Mesendoderm (in vitro differentiated cells): ENCODE measurements at regions not wholly inside any gene's neighbourhood (a gene's known extent, or its start where the extent isn't known, plus 50 kb on each side); places are given as distances from the start of the nearest gene placed in this dataset.

Experiments
- DNase-seq: peaks from one replicate; pipeline ENCODE4 v3.0.0; 2013
- H2AK5ac ChIP-seq: 2 replicates; pipeline ENCODE4 v1.6.1; 2013; ENCODE audit warnings: low read length, inconsistent platforms
- H2BK120ac ChIP-seq: 2 replicates; pipeline ENCODE4 v1.6.1; 2013; ENCODE audit warnings: low read depth, mild to moderate bottlenecking, low read length, moderate library complexity, mixed read lengths
- H2BK15ac ChIP-seq: replicated peaks from 2 replicates; pipeline ENCODE4 v1.6.1; 2013; ENCODE audit warnings: low read depth, mild to moderate bottlenecking, moderate library complexity
- H2BK5ac ChIP-seq: 2 replicates; pipeline ENCODE4 v1.6.1; 2013; ENCODE audit warnings: low read length, inconsistent platforms
- H3K18ac ChIP-seq: 2 replicates; pipeline ENCODE4 v1.6.1; 2013; ENCODE audit warnings: mild to moderate bottlenecking, low read length, mixed read lengths
- H3K23ac ChIP-seq: one replicate; pipeline ENCODE4 v1.6.1; 2013; ENCODE audit warnings: low read length
- H3K27ac ChIP-seq: 2 replicates; pipeline ENCODE4 v1.5.1; 2013; ENCODE audit warnings: low read depth, mild to moderate bottlenecking, inconsistent platforms, low read length, moderate library complexity
- H3K27me3 ChIP-seq: 2 replicates; pipeline ENCODE4 v1.6.1; 2013; ENCODE audit warnings: low read length, control low read depth, mild to moderate bottlenecking, inconsistent platforms; ENCODE audit not compliant: insufficient read depth, poor library complexity
- H3K36me3 ChIP-seq: 2 replicates; pipeline ENCODE4 v1.6.1; 2013; ENCODE audit warnings: low read length, inconsistent platforms; ENCODE audit not compliant: control insufficient read depth, insufficient read depth
- H3K4ac ChIP-seq: one replicate; pipeline ENCODE4 v1.6.1; 2013; ENCODE audit warnings: low read depth, mild to moderate bottlenecking, low read length, moderate library complexity
- H3K4me1 ChIP-seq: 2 replicates; pipeline ENCODE4 v1.6.1; 2013; ENCODE audit warnings: low read depth, low read length, inconsistent platforms; ENCODE audit not compliant: control insufficient read depth
- H3K4me2 ChIP-seq: 2 replicates; pipeline ENCODE4 v1.6.1; 2013; ENCODE audit warnings: low read length
- H3K4me3 ChIP-seq: 2 replicates; pipeline ENCODE4 v1.5.1; 2013; ENCODE audit warnings: mild to moderate bottlenecking, low read length
- H3K56ac ChIP-seq: one replicate; pipeline ENCODE4 v1.6.1; 2013; ENCODE audit warnings: low read length
- H3K79me1 ChIP-seq: 2 replicates; pipeline ENCODE4 v1.6.1; 2013; ENCODE audit warnings: low read length, inconsistent platforms
- H3K79me2 ChIP-seq: 2 replicates; pipeline ENCODE4 v1.6.1; 2013; ENCODE audit warnings: mild to moderate bottlenecking, low read length; ENCODE audit not compliant: control insufficient read depth, insufficient read depth
- H3K9ac ChIP-seq: 2 replicates; pipeline ENCODE4 v1.6.1; 2013; ENCODE audit warnings: low read length, inconsistent platforms
- H4K5ac ChIP-seq: one replicate; pipeline ENCODE4 v1.6.1; 2013; ENCODE audit warnings: low read length
- H4K8ac ChIP-seq: one replicate; pipeline ENCODE4 v1.6.1; 2013; ENCODE audit warnings: low read depth, mild to moderate bottlenecking, control low read depth, low read length, moderate library complexity
- WGBS: extraction: QIAGEN DNeasy Blood & Tissue Kit; methylation state at CpG from one replicate; pipeline ENCODE4 v1.1.7; 2013; ENCODE audit warnings: low lambda C conversion rate, missing lambda C conversion rate; ENCODE audit not compliant: insufficient coverage; ENCODE audit errors: extremely low coverage; 5-methylcytosine and 5-hydroxymethylcytosine counted together

- peak; percentile 37 for DNase-seq
- Histone ChIP-seq H3K4me3 (no peak overlapping the region), H3K27ac (no peak overlapping the region), H3K9ac (no peak overlapping the region), H3K4ac (no peak overlapping the region), H3K18ac (no peak overlapping the region), H2BK5ac (no peak overlapping the region), H3K79me2 (no peaks in the 10 kb centered on the region), H3K27me3 (no peaks in the 10 kb centered on the region), H2AK5ac (no peak overlapping the region), H4K8ac (no peak overlapping the region), H2BK120ac (no peak overlapping the region), H4K5ac (no peak overlapping the region), H3K56ac (no peak overlapping the region), H3K36me3 (no peaks in the 10 kb centered on the region), H3K4me2 (no peak overlapping the region), H3K79me1 (no peaks in the 10 kb centered on the region), H3K4me1 (peaks cover 4% of the 10 kb centered on the region), H2BK15ac (no peak overlapping the region), H3K23ac (no peak overlapping the region)
- no CpG with 5 or more reads among the region's 1 CpG for WGBS
These were observed 141.1 kb upstream of the C9orf72 start for GRCh38 chr9:27714388-27714787.

GRCh38 chr9:27715651-27716050, 142.4 kb upstream of the C9orf72 start:
- no peak overlapping the region for H3K9ac ChIP-seq
- H2BK120ac ChIP-seq, result no peak overlapping the region
- no peak overlapping the region for H4K8ac ChIP-seq
- WGBS, result no CpG with 5 or more reads among the region's 2 CpGs
- H2AK5ac ChIP-seq, result no peak overlapping the region
- H3K79me2 ChIP-seq, result no peaks in the 10 kb centered on the region
- no peaks in the 10 kb centered on the region for H3K36me3 ChIP-seq
- H3K18ac ChIP-seq, result no peak overlapping the region
- H3K4ac ChIP-seq, result no peak overlapping the region
- no peaks in the 10 kb centered on the region for H3K79me1 ChIP-seq
- no peaks in the 10 kb centered on the region for H3K27me3 ChIP-seq
- H3K4me1 ChIP-seq, result peaks cover 4% of the 10 kb centered on the region
- no peak overlapping the region for H3K4me3 ChIP-seq
- H3K23ac ChIP-seq, result no peak overlapping the region
- DNase-seq, result peak; percentile 76
- no peak overlapping the region for H2BK5ac ChIP-seq
- H3K56ac ChIP-seq, result no peak overlapping the region
- H3K27ac ChIP-seq, result no peak overlapping the region
- H2BK15ac ChIP-seq, result no peak overlapping the region
- H3K4me2 ChIP-seq, result no peak overlapping the region
- H4K5ac ChIP-seq, result no peak overlapping the region

DNA sequence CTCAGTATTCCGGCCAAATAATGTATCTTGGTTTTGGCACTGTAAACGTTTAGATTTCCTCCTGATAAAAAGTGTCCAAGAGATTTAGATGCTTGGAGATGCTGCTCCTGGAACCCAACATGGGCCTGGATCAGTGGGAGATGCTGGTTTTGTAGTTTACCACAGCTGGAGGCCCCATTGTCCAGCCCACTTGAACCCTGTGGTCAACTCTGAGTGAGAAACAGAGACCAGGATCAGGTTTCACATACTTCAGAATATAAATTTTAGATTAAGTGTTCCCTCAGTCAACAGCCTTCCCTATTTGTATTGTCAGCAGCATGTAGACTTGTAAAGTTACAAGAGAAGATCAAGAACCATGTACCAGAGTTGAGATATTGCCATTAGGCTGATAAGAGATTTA, 144.7 kb upstream of the C9orf72 start:
- no peak overlapping the region for H2BK5ac ChIP-seq
- H3K79me2 ChIP-seq, result no peaks in the 10 kb centered on the region
- no peak overlapping the region for H3K18ac ChIP-seq
- H2AK5ac ChIP-seq, result no peak overlapping the region
- H3K27ac ChIP-seq, result no peak overlapping the region
- no peak overlapping the region for H2BK120ac ChIP-seq
- H3K4ac ChIP-seq, result no peak overlapping the region
- no peaks in the 10 kb centered on the region for H3K36me3 ChIP-seq
- H3K79me1 ChIP-seq, result no peaks in the 10 kb centered on the region
- H3K9ac ChIP-seq, result no peak overlapping the region
- H3K4me2 ChIP-seq, result no peak overlapping the region
- H2BK15ac ChIP-seq, result no peak overlapping the region
- no peak overlapping the region for H3K56ac ChIP-seq
- no peak overlapping the region for H4K5ac ChIP-seq
- no peak overlapping the region for H4K8ac ChIP-seq
- WGBS, result no CpG with 5 or more reads among the region's 2 CpGs
- no peak for DNase-seq
- H3K23ac ChIP-seq, result no peak overlapping the region
- H3K27me3 ChIP-seq, result no peaks in the 10 kb centered on the region
- peaks cover 4% of the 10 kb centered on the region for H3K4me1 ChIP-seq
- no peak overlapping the region for H3K4me3 ChIP-seq

- no peak overlapping the region for H2AK5ac ChIP-seq
- no peak overlapping the region for H2BK120ac ChIP-seq
- H3K56ac ChIP-seq, result no peak overlapping the region
- no peaks in the 10 kb centered on the region for H3K36me3 ChIP-seq
- no peaks in the 10 kb centered on the region for H3K79me1 ChIP-seq
- no peaks in the 10 kb centered on the region for H3K27me3 ChIP-seq
- WGBS, result no CpG with 5 or more reads among the region's 2 CpGs
- H3K4me1 ChIP-seq, result peaks cover 4% of the 10 kb centered on the region
- H2BK15ac ChIP-seq, result no peak overlapping the region
- H3K79me2 ChIP-seq, result no peaks in the 10 kb centered on the region
- no peak overlapping the region for H3K4me3 ChIP-seq
- H3K4me2 ChIP-seq, result no peak overlapping the region
- H3K4ac ChIP-seq, result no peak overlapping the region
- H3K9ac ChIP-seq, result no peak overlapping the region
- H4K5ac ChIP-seq, result no peak overlapping the region
- H4K8ac ChIP-seq, result no peak overlapping the region
- no peak overlapping the region for H3K23ac ChIP-seq
- no peak overlapping the region for H3K18ac ChIP-seq
- no peak for DNase-seq
- H2BK5ac ChIP-seq, result no peak overlapping the region
- no peak overlapping the region for H3K27ac ChIP-seq
These were observed 146.4 kb upstream of the C9orf72 start for GRCh38 chr9:27719711-27720110.

DNA sequence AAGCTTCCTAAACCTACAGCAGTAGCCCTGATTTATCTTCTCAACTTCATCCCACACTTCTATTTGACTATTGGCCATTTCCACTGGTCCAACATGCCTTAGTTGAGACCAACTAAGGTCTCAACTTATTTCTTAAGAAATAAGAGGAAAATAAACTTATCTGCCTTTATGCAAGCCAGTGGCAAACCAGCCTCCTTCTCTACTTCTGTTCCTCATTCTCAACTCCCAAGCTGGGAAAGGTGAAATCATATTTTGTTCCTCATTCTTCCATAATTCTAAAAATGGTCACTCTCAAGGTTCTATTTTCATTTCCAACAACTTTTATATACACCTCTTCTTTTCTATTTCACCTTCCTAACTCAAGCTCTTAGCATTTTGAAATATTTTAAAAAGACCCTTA, 149.6 kb upstream of the C9orf72 start:
- Histone ChIP-seq H3K4me1 (no peaks in the 10 kb centered on the region), H2BK120ac (no peak overlapping the region), H3K79me1 (no peaks in the 10 kb centered on the region), H2BK5ac (no peak overlapping the region), H3K27ac (no peak overlapping the region), H3K36me3 (no peaks in the 10 kb centered on the region), H3K4me3 (no peak overlapping the region), H2AK5ac (no peak overlapping the region), H2BK15ac (no peak overlapping the region), H4K5ac (no peak overlapping the region), H3K23ac (no peak overlapping the region), H3K79me2 (no peaks in the 10 kb centered on the region), H3K4me2 (no peak overlapping the region), H3K9ac (no peak overlapping the region), H4K8ac (no peak overlapping the region), H3K4ac (no peak overlapping the region), H3K27me3 (no peaks in the 10 kb centered on the region), H3K56ac (no peak overlapping the region), H3K18ac (no peak overlapping the region)
- no peak for DNase-seq

- Histone ChIP-seq H3K4ac (no peak overlapping the region), H2AK5ac (no peak overlapping the region), H3K18ac (no peak overlapping the region), H3K4me2 (no peak overlapping the region), H2BK5ac (no peak overlapping the region), H3K79me1 (no peaks in the 10 kb centered on the region), H3K27ac (no peak overlapping the region), H3K56ac (peak overlapping the region; percentile 22), H2BK120ac (no peak overlapping the region), H2BK15ac (no peak overlapping the region), H3K9ac (no peak overlapping the region), H3K23ac (no peak overlapping the region), H4K5ac (no peak overlapping the region), H3K27me3 (no peaks in the 10 kb centered on the region), H3K4me1 (no peaks in the 10 kb centered on the region), H3K4me3 (no peak overlapping the region), H3K36me3 (no peaks in the 10 kb centered on the region), H4K8ac (no peak overlapping the region), H3K79me2 (no peaks in the 10 kb centered on the region)
- WGBS, result no CpG with 5 or more reads among the region's 4 CpGs
- peak; percentile 89 for DNase-seq
These were observed 153.2 kb upstream of the C9orf72 start for GRCh38 chr9:27726244-27727081.
